HEK293 (cell line): ENCODE measurements at regions not wholly inside any gene's neighbourhood (a gene's known extent, or its start where the extent isn't known, plus 50 kb on each side); places are given as distances from the start of the nearest gene placed in this dataset.

Experiments used
- CTCF ChIA-PET: fragments of 350-600 bp; formaldehyde crosslinking; extraction: SDS; loops from one replicate; lab custom pipeline; 2021; ENCODE audit warnings: antibody characterized with exemption; lab: Yijun Ruan, JAX
- POLR2A ChIA-PET: fragments of 300-600 bp; formaldehyde crosslinking; extraction: SDS; loops from one replicate; lab custom pipeline; 2020; ENCODE audit warnings: antibody characterized with exemption, inconsistent platforms; lab: Yijun Ruan, JAX
- H3K27ac ChIP-seq: fragments of 200-500 bp; sonication (Bioruptor generic); 2 replicates; pipeline ENCODE4 v1.5.1; 2014; ENCODE audit warnings: low read depth, low read length, control low read depth, inconsistent platforms; ENCODE audit errors: extremely low read depth
- H3K36me3 ChIP-seq, 2 experiments: fragments of 200-500 bp in 1 of 2; sonication (Bioruptor generic) in 1 of 2; 1 replicate in 1 of 2; 2 replicates in 1 of 2; pipeline ENCODE4 v1.5.1; 2014 to 2017; ENCODE audit warnings: inconsistent platforms in 2 of 2, low read length in 2 of 2; ENCODE audit not compliant: control insufficient read depth in 2 of 2, insufficient read depth in 1 of 2
- H3K4me1 ChIP-seq: fragments of 200-500 bp; sonication (Bioruptor generic); 2 replicates; pipeline ENCODE4 v1.5.1; 2014; ENCODE audit warnings: mild to moderate bottlenecking, low read length, inconsistent platforms; ENCODE audit not compliant: control insufficient read depth, insufficient read depth
- H3K4me3 ChIP-seq: 2 replicates; pipeline ENCODE4 v1.5.1; 2011; ENCODE audit warnings: low read depth, mild to moderate bottlenecking, control low read depth, low read length, moderate library complexity
- H3K9me3 ChIP-seq: fragments of 200-500 bp; sonication (Bioruptor generic); 2 replicates; pipeline ENCODE4 v1.5.1; 2014; ENCODE audit warnings: low read depth, low read length, inconsistent platforms; ENCODE audit not compliant: control insufficient read depth, insufficient read depth
- AEBP2 ChIP-seq: fragments of 450-650 bp; formaldehyde crosslinking; IDR thresholded peaks from 2 replicates; pipeline ENCODE4 v1.5.1; 2016; ENCODE audit warnings: missing biosample characterization, missing genetic modification characterization, borderline replicate concordance
- EGR2 ChIP-seq: fragments of 450-650 bp; formaldehyde crosslinking; IDR thresholded peaks from 2 replicates; pipeline ENCODE4 v1.5.1; 2016; ENCODE audit warnings: low read depth, missing biosample characterization, missing genetic modification characterization
- GFI1B ChIP-seq: fragments of 450-650 bp; formaldehyde crosslinking; IDR thresholded peaks from 2 replicates; pipeline ENCODE4 v1.5.1; 2016; ENCODE audit warnings: missing biosample characterization, missing genetic modification characterization
- HOXA7 ChIP-seq: sonication (generic); formaldehyde crosslinking; IDR thresholded peaks from 2 replicates; pipeline ENCODE4 v1.8.1; 2022; ENCODE audit warnings: missing genetic modification reagents, borderline replicate concordance
- HOXC10 ChIP-seq: sonication (generic); formaldehyde crosslinking; IDR thresholded peaks from 2 replicates; pipeline ENCODE4 v1.8.1; 2023; ENCODE audit warnings: mild to moderate bottlenecking, missing genetic modification reagents
- MEIS1 ChIP-seq: sonication (generic); formaldehyde crosslinking; IDR thresholded peaks from 2 replicates; pipeline ENCODE4 v1.8.1; 2022; ENCODE audit warnings: missing genetic modification reagents, mild to moderate bottlenecking, borderline replicate concordance
- YY1 ChIP-seq: fragments of 450-650 bp; formaldehyde crosslinking; IDR thresholded peaks from 2 replicates; pipeline ENCODE4 v1.5.1; 2018; ENCODE audit warnings: missing biosample characterization, missing genetic modification characterization
- ZBTB7A ChIP-seq: fragments of 450-650 bp; formaldehyde crosslinking; IDR thresholded peaks from 2 replicates; pipeline ENCODE4 v1.5.1; 2016; ENCODE audit warnings: low read depth, missing biosample characterization, missing genetic modification characterization
- ZBTB8A ChIP-seq: fragments of 450-650 bp; formaldehyde crosslinking; IDR thresholded peaks from 2 replicates; pipeline ENCODE4 v1.5.1; 2016; ENCODE audit warnings: missing biosample characterization, missing genetic modification characterization
- ZFP3 ChIP-seq: fragments of 450-650 bp; formaldehyde crosslinking; IDR thresholded peaks from 2 replicates; pipeline ENCODE4 v1.5.1; 2016; ENCODE audit warnings: low read depth, missing biosample characterization, missing genetic modification characterization
- ZNF138 ChIP-seq: fragments of 450-650 bp; formaldehyde crosslinking; IDR thresholded peaks from 2 replicates; pipeline ENCODE4 v1.5.1; 2016; ENCODE audit warnings: missing biosample characterization, missing genetic modification characterization, borderline replicate concordance
- ZNF280D ChIP-seq: fragments of 450-650 bp; formaldehyde crosslinking; IDR thresholded peaks from 2 replicates; pipeline ENCODE4 v1.5.1; 2016; ENCODE audit warnings: missing biosample characterization, missing genetic modification characterization
- ZNF302 ChIP-seq: fragments of 450-650 bp; formaldehyde crosslinking; IDR thresholded peaks from 2 replicates; pipeline ENCODE4 v1.5.1; 2016; ENCODE audit warnings: missing biosample characterization, missing genetic modification characterization, low read depth
- ZNF366 ChIP-seq: fragments of 450-650 bp; formaldehyde crosslinking; conservative IDR thresholded peaks from 2 replicates; pipeline ENCODE4 v1.5.1; 2016; ENCODE audit warnings: missing biosample characterization, missing genetic modification characterization
- ZNF423 ChIP-seq: fragments of 450-650 bp; formaldehyde crosslinking; IDR thresholded peaks from 2 replicates; pipeline ENCODE4 v1.5.1; 2016; ENCODE audit warnings: missing biosample characterization, missing genetic modification characterization
- ZNF48 ChIP-seq: fragments of 450-650 bp; formaldehyde crosslinking; IDR thresholded peaks from 2 replicates; pipeline ENCODE4 v1.5.1; 2016; ENCODE audit warnings: missing biosample characterization, missing genetic modification characterization
- ZNF529 ChIP-seq: fragments of 450-650 bp; formaldehyde crosslinking; IDR thresholded peaks from 2 replicates; pipeline ENCODE4 v1.5.1; 2017; ENCODE audit warnings: missing genetic modification characterization, missing biosample characterization; ENCODE audit not compliant: insufficient replicate concordance
- ZNF560 ChIP-seq: fragments of 450-650 bp; formaldehyde crosslinking; IDR thresholded peaks from 2 replicates; pipeline ENCODE4 v1.5.1; 2017; ENCODE audit warnings: missing biosample characterization, missing genetic modification characterization, borderline replicate concordance
- ZNF610 ChIP-seq: fragments of 450-650 bp; formaldehyde crosslinking; IDR thresholded peaks from 2 replicates; pipeline ENCODE4 v1.5.1; 2016; ENCODE audit warnings: missing biosample characterization, missing genetic modification characterization, borderline replicate concordance
- ZNF645 ChIP-seq: fragments of 450-650 bp; formaldehyde crosslinking; IDR thresholded peaks from 2 replicates; pipeline ENCODE4; 2016; ENCODE audit warnings: missing biosample characterization, missing genetic modification characterization
- ZNF658 ChIP-seq: fragments of 450-650 bp; formaldehyde crosslinking; IDR thresholded peaks from 2 replicates; pipeline ENCODE4; 2016; ENCODE audit warnings: missing biosample characterization, missing genetic modification characterization
- ZNF701 ChIP-seq: fragments of 450-650 bp; formaldehyde crosslinking; IDR thresholded peaks from 2 replicates; pipeline ENCODE4 v1.5.1; 2016; ENCODE audit warnings: missing biosample characterization, missing genetic modification characterization
- ZNF792 ChIP-seq: fragments of 450-650 bp; formaldehyde crosslinking; IDR thresholded peaks from 2 replicates; pipeline ENCODE4 v1.5.1; 2016; ENCODE audit warnings: missing biosample characterization, missing genetic modification characterization
- ZXDB ChIP-seq: fragments of 450-650 bp; formaldehyde crosslinking; IDR thresholded peaks from 2 replicates; pipeline ENCODE4 v1.5.1; 2016; ENCODE audit warnings: missing biosample characterization, missing genetic modification characterization
- TF ChIP-seq, protein P1 (sequence below): fragments of 450-650 bp; IDR thresholded peaks from 2 replicates; pipeline ENCODE4 v1.5.1; 2018; ENCODE audit warnings: missing biosample characterization, missing genetic modification characterization
- TF ChIP-seq, protein P2 (sequence below): fragments of 450-650 bp; formaldehyde crosslinking; IDR thresholded peaks from 2 replicates; pipeline ENCODE4 v1.5.1; 2016; ENCODE audit warnings: missing biosample characterization, missing genetic modification characterization

DNA sequence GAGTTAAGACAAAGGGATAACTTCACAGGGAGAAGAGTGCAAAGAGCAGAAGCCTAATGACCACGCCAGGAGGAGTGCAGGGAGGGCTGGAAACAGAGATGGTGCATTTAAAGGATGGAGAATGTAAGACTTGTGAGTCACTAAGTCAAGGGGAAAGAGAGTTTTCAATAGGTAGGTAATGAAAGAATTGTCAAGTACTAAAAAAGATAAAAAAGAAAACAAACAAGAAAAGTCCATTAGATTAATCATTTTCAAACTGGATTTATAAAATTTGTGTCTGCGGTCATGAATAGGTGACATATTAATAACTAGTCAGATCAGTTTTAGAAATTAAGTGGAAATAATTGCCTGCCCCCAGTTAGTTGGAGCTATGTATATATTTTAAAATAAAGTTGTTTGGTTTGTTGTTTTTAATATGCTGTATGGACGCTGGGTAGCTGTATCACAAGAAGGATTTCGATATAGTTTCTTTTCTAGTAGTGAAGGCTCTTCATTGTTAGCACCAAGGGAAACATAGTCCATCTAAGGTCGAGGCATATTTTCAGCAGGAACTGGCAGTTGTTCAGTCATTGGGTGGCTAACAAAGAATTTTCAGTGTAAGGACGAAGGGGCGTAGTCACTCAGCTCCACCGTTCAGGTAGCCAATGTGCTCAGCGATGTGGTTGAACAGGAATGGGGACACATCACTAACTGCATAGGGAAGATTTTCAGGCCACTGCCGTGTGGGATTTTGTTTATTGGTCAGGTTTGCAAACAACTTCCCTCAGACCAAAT lies 203.0 kb downstream of the TGFB2 start:
- CTCF ChIA-PET: interaction anchor here (0.6 to 1.1 kb wide), 2 partner anchors 184 to 571 kb away, joined by 3 read pairs; no protein-coding TSS in a partner anchor
- POLR2A ChIA-PET: no interaction called here

GRCh38 chr1:218548764-218549163 lies 203.6 kb downstream of the TGFB2 start:
- Histone ChIP-seq H3K4me1 (no peaks in the 10 kb centered on the region), H3K9me3 (no peaks in the 10 kb centered on the region), H3K4me3 (no peak overlapping the region), H3K27ac (no peak overlapping the region), H3K36me3 (no peaks in the 10 kb centered on the region)
- ChIA-PET CTCF (interaction anchor here (0.6 to 1.1 kb wide), 2 partner anchors 185 to 571 kb away, joined by 3 read pairs; no protein-coding TSS in a partner anchor), POLR2A (no interaction called here)
- TF ChIP-seq HOXA7 (CRISPR knock-in tag): no peak
- no peak for TF ChIP-seq ZNF792
- TF ChIP-seq, protein P1, sequence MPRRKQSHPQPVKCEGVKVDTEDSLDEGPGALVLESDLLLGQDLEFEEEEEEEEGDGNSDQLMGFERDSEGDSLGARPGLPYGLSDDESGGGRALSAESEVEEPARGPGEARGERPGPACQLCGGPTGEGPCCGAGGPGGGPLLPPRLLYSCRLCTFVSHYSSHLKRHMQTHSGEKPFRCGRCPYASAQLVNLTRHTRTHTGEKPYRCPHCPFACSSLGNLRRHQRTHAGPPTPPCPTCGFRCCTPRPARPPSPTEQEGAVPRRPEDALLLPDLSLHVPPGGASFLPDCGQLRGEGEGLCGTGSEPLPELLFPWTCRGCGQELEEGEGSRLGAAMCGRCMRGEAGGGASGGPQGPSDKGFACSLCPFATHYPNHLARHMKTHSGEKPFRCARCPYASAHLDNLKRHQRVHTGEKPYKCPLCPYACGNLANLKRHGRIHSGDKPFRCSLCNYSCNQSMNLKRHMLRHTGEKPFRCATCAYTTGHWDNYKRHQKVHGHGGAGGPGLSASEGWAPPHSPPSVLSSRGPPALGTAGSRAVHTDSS (tag by site-specific recombination): no peak
- TF ChIP-seq, protein P2, sequence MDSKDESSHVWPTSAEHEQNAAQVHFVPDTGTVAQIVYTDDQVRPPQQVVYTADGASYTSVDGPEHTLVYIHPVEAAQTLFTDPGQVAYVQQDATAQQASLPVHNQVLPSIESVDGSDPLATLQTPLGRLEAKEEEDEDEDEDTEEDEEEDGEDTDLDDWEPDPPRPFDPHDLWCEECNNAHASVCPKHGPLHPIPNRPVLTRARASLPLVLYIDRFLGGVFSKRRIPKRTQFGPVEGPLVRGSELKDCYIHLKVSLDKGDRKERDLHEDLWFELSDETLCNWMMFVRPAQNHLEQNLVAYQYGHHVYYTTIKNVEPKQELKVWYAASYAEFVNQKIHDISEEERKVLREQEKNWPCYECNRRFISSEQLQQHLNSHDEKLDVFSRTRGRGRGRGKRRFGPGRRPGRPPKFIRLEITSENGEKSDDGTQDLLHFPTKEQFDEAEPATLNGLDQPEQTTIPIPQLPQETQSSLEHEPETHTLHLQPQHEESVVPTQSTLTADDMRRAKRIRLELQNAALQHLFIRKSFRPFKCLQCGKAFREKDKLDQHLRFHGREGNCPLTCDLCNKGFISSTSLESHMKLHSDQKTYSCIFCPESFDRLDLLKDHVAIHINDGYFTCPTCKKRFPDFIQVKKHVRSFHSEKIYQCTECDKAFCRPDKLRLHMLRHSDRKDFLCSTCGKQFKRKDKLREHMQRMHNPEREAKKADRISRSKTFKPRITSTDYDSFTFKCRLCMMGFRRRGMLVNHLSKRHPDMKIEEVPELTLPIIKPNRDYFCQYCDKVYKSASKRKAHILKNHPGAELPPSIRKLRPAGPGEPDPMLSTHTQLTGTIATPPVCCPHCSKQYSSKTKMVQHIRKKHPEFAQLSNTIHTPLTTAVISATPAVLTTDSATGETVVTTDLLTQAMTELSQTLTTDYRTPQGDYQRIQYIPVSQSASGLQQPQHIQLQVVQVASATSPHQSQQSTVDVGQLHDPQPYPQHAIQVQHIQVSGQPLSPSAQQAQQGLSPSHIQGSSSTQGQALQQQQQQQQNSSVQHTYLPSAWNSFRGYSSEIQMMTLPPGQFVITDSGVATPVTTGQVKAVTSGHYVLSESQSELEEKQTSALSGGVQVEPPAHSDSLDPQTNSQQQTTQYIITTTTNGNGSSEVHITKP (tag by site-specific recombination): no peak
- no peak for TF ChIP-seq ZBTB7A (tag by site-specific recombination)
- TF ChIP-seq MEIS1 (CRISPR knock-in tag): no peak
- TF ChIP-seq ZXDB (tag by site-specific recombination): no peak

More for the DNA sequence above, 203.0 kb downstream of the TGFB2 start:
- no peak overlapping the region for H3K4me3 ChIP-seq
- H3K27ac ChIP-seq: no peak overlapping the region
- no peaks in the 10 kb centered on the region for H3K36me3 ChIP-seq
- no peaks in the 10 kb centered on the region for H3K9me3 ChIP-seq
- H3K4me1 ChIP-seq: no peaks in the 10 kb centered on the region
- TF ChIP-seq ZFP3 (tag by site-specific recombination) (no peak), AEBP2 (no peak), ZNF48 (tag by site-specific recombination) (no peak), ZBTB8A (no peak), GFI1B (tag by site-specific recombination) (no peak), ZNF138 (tag by site-specific recombination) (no peak), ZNF701 (tag by site-specific recombination) (no peak), ZBTB7A (tag by site-specific recombination) (no peak), ZNF560 (tag by site-specific recombination) (no peak), EGR2 (no peak), ZNF280D (tag by site-specific recombination) (no peak), ZNF366 (no peak), HOXC10 (CRISPR knock-in tag) (no peak), ZNF610 (tag by site-specific recombination) (no peak), ZNF658 (tag by site-specific recombination) (no peak), YY1 (tag by site-specific recombination) (no peak), ZNF423 (tag by site-specific recombination) (no peak), ZNF302 (tag by site-specific recombination) (no peak), ZNF645 (tag by site-specific recombination) (no peak), ZNF529 (tag by site-specific recombination) (no peak)
